Esophagus squamous epithelium (tissue), 5 donors: ENCODE measurements at regions not wholly inside any gene's neighbourhood (a gene's known extent, or its start where the extent isn't known, plus 50 kb on each side); places are given as distances from the start of the nearest gene placed in this dataset.

Experiments used
- DNase-seq: peaks from one replicate; lab custom pipeline; 2025; lab: John Stamatoyannopoulos, UW
- H3K27ac ChIP-seq, 4 donors: fragments of 200-600 bp; sonication (generic); one replicate each; pipeline ENCODE4 v1.5.1; 2016 to 2019; ENCODE audit warnings: mild to moderate bottlenecking in 1 of 4
- H3K27me3 ChIP-seq, 4 donors: fragments of 200-600 bp; sonication (generic); 1 replicate in 3 of 4; 2 replicates in 1 of 4; pipeline versions ENCODE4 v1.5.1 to v1.6.0; 2017 to 2021; ENCODE audit warnings: antibody characterized with exemption in 1 of 4
- H3K36me3 ChIP-seq, 3 donors: fragments of 200-600 bp; sonication (generic); one replicate each; pipeline ENCODE4 v1.5.1; 2016 to 2019
- H3K4me1 ChIP-seq, 3 donors: fragments of 200-600 bp; sonication (generic); one replicate each; pipeline ENCODE4 v1.5.1; 2017 to 2019
- H3K4me3 ChIP-seq, 4 donors: fragments of 200-600 bp; sonication (generic); 1 replicate in 3 of 4; 2 replicates in 1 of 4; pipeline ENCODE4 v1.5.1; 2016 to 2019; ENCODE audit warnings: mild to moderate bottlenecking in 2 of 4, moderate library complexity in 1 of 4
- H3K9me3 ChIP-seq, 3 donors: fragments of 200-600 bp; sonication (generic); one replicate each; pipeline ENCODE4 v1.5.1; 2016 to 2019
- POLR2A ChIP-seq, 4 donors: fragments of 450-650 bp; IDR thresholded peaks; one replicate each; pipeline ENCODE4 v1.6.1; 2017; ENCODE audit warnings: antibody characterized with exemption in 4 of 4, mild to moderate bottlenecking in 4 of 4, moderate library complexity in 3 of 4
- WGBS, 2 donors: methylation state at CpG; one replicate each; pipeline ENCODE4 v1.1.5; 2018; 5-methylcytosine and 5-hydroxymethylcytosine counted together
- intact Hi-C: fragments of 100-400 bp; cut with DNase I; formaldehyde crosslinking; loops from one replicate; pipeline ENCODE4 v1.15.0; 2022
- TF ChIP-seq, protein P1 (sequence below), 6 experiments: fragments of 450-650 bp in 4 of 6; fragments of 200-600 bp in 2 of 6; sonication (generic) in 2 of 6; IDR thresholded peaks; one replicate each; pipeline ENCODE4 v1.5.1; 2016 to 2019; ENCODE audit warnings: antibody characterized with exemption in 6 of 6, mild to moderate bottlenecking in 4 of 6, moderate library complexity in 4 of 6
- donor health status: DM: yes; HTN: yes; CAD: no.

DNA sequence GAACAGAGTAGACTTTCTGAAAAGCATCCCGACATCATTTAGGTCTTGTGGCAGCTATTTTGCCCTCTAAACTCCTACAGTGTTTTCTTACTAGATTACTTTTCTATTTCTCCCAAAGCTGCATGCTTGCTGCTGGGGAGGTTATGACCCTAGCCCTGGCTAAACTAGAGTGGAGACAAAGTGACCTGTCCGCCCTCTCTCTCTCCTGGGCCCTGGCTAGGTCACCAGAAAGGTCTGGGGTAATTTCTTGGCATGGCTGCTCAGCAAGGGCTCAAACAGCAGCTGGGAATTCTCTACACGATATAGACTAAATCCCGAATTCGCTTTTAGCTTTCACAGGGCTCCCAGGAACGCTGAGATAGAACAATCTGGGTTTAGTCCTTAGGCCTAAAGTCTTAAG lies 84.5 kb upstream of the KCNE2 start:
- intact Hi-C loops = no loop called here
- 77 to 83% methylated on average over 6 of the region's 6 CpGs for WGBS, 2 donors
- TF ChIP-seq, protein P1, sequence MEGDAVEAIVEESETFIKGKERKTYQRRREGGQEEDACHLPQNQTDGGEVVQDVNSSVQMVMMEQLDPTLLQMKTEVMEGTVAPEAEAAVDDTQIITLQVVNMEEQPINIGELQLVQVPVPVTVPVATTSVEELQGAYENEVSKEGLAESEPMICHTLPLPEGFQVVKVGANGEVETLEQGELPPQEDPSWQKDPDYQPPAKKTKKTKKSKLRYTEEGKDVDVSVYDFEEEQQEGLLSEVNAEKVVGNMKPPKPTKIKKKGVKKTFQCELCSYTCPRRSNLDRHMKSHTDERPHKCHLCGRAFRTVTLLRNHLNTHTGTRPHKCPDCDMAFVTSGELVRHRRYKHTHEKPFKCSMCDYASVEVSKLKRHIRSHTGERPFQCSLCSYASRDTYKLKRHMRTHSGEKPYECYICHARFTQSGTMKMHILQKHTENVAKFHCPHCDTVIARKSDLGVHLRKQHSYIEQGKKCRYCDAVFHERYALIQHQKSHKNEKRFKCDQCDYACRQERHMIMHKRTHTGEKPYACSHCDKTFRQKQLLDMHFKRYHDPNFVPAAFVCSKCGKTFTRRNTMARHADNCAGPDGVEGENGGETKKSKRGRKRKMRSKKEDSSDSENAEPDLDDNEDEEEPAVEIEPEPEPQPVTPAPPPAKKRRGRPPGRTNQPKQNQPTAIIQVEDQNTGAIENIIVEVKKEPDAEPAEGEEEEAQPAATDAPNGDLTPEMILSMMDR (IDR thresholded peaks at IDR 0.05) = no peak
- TF ChIP-seq POLR2A (IDR thresholded peaks at IDR 0.05) = no peak
- Histone ChIP-seq H3K27me3 (no peaks in the 10 kb centered on the region), H3K4me1 (peaks cover 0 to 17% (median 5%) of the 10 kb centered on the region in 3 donors), H3K36me3 (no peaks in the 10 kb centered on the region), H3K27ac (no peak overlapping the region), H3K9me3 (no peaks in the 10 kb centered on the region), H3K4me3 (no peak overlapping the region)
- DNase-seq = no peak

DNA sequence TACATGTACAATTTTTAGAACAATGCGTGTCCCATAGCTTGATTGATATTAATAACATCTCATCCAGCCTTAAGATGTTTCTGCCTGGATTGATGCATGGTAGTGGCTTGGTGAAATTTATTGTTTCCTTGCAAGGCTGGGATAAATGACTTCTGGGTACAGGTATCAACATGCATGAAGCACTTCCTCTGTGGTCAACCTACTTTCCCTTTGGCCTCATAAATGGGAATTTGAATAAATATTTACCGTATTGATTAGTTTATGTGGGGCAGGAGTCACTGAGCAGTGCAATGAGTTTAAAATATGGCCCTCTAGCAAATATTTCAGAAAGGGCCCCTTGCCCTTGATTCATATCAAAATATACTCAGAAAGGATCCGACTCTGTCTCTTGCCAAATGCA lies 83.9 kb upstream of the KCNE2 start:
- whole genome bisulfite sequencing, 2 donors = 54 to 63% methylated on average over 3 of the region's 3 CpGs
- TF ChIP-seq, protein P1 (IDR thresholded peaks at IDR 0.05) = no peak
- TF ChIP-seq POLR2A (IDR thresholded peaks at IDR 0.05) = no peak
- intact Hi-C loops = no loop called here

DNA sequence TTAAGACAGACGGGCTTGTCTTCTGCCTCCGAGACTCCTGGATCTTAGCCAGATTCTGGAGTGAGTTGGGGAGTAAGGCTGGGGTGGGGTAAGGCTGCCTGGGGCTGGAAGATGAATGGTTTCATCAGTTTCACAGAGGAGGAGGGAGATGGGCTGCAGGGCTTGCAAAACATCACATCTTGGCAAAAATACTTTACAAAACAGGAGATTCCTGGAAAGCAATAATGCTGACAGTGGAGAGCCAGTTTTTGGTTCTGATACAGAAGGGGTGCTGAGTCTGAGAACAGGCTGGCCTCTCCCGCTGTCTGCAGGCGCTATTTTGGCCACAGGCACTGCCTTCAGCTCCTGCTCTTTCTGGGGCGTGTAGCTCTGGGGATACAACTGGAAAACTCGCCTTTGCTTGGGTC lies 83.4 kb upstream of the KCNE2 start:
- intact Hi-C loops = no loop called here
- no peak for DNase-seq
- TF ChIP-seq, protein P1 (IDR thresholded peaks at IDR 0.05) = no peak
- TF ChIP-seq POLR2A (IDR thresholded peaks at IDR 0.05) = no peak
- 20 to 46% methylated on average over 4 to 6 of the region's 6 CpGs for WGBS, 2 donors
- Histone ChIP-seq H3K36me3 (no peaks in the 10 kb centered on the region), H3K9me3 (no peaks in the 10 kb centered on the region), H3K4me3 (no peak overlapping the region), H3K27me3 (no peaks in the 10 kb centered on the region), H3K4me1 (peaks cover 0 to 17% (median 5%) of the 10 kb centered on the region in 3 donors), H3K27ac (no peak overlapping the region)

More for the DNA sequence above, 83.9 kb upstream of the KCNE2 start:
- Histone ChIP-seq H3K27me3 (no peaks in the 10 kb centered on the region), H3K27ac (no peak overlapping the region), H3K4me3 (no peak overlapping the region), H3K4me1 (peaks cover 0 to 17% (median 5%) of the 10 kb centered on the region in 3 donors), H3K9me3 (no peaks in the 10 kb centered on the region), H3K36me3 (no peaks in the 10 kb centered on the region)
- DNase-seq = no peak

DNA sequence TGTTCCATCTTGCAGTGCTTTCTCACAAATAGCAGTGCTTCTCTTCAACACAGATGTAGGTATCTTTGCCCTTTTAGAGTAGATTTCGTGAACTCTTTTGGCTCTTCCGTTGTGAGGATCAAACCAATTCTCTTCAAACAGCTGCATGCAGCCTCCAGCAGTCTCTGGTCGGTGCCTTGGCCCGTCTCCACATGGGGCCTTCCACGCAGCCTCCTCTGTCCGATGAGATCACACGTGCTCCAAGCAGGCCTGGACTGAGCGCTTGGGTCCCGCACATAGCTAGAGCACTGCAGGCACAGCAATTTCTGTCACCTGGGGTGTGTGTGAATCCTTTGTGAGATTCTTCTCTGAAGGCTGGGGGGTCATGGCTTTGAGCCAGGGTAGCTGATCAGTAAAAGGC lies 82.8 kb upstream of the KCNE2 start:
- Histone ChIP-seq H3K4me3 (no peak overlapping the region), H3K9me3 (no peaks in the 10 kb centered on the region), H3K27me3 (no peaks in the 10 kb centered on the region), H3K4me1 (peaks cover 0 to 17% (median 5%) of the 10 kb centered on the region in 3 donors), H3K27ac (no peak overlapping the region), H3K36me3 (no peaks in the 10 kb centered on the region)
- 64 to 83% methylated on average over 9 of the region's 9 CpGs for WGBS, 2 donors
- TF ChIP-seq, protein P1 (IDR thresholded peaks at IDR 0.05) = no peak
- TF ChIP-seq POLR2A (IDR thresholded peaks at IDR 0.05) = no peak
- intact Hi-C loops = no loop called here
- DNase-seq = no peak

DNA sequence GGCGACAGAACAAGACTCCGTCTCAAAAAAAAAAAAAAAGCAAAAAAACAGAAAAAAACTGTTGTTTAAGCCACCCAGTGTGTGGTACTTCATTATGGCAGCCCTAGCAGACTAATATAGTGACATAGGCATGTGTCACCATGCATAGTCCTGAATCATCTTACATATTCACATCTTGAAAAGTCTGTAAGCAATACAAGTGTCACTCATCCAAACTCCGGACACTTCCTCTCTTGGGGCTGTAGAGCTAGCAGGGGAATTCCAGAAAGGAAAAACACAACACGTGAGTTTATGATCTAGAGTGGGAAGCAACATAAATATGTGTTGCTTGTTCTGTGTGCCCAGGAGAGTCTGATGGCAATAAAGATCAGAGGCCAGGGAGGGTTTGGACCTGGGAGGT lies 81.6 kb upstream of the KCNE2 start:
- no peak for DNase-seq
- 57 to 60% methylated on average over 4 of the region's 4 CpGs for WGBS, 2 donors
- Histone ChIP-seq H3K4me3 (no peak overlapping the region), H3K4me1 (peaks cover 0 to 17% (median 5%) of the 10 kb centered on the region in 3 donors), H3K27ac (no peak overlapping the region), H3K36me3 (no peaks in the 10 kb centered on the region), H3K27me3 (no peaks in the 10 kb centered on the region), H3K9me3 (no peaks in the 10 kb centered on the region)
- intact Hi-C loops = no loop called here
- TF ChIP-seq, protein P1 (IDR thresholded peaks at IDR 0.05) = no peak
- no peak for TF ChIP-seq POLR2A (IDR thresholded peaks at IDR 0.05)
